KG1 (cell line): ENCODE measurements at regions not wholly inside any gene's neighbourhood (a gene's known extent, or its start where the extent isn't known, plus 50 kb on each side); places are given as distances from the start of the nearest gene placed in this dataset.
"Not testable (repeated sequence)": the region's sequence is repeated elsewhere in the genome, so short reads cannot be mapped to it uniquely, and the experiment has no call there.

Experiments
- DNase-seq: peaks from one replicate; lab custom pipeline; 2025; lab: John Stamatoyannopoulos, UW

- DNase-seq, result not testable (repeated sequence)
Measured at GRCh38 chr5:174916924-174917323, 192.5 kb downstream of the MSX2 start.

DNA sequence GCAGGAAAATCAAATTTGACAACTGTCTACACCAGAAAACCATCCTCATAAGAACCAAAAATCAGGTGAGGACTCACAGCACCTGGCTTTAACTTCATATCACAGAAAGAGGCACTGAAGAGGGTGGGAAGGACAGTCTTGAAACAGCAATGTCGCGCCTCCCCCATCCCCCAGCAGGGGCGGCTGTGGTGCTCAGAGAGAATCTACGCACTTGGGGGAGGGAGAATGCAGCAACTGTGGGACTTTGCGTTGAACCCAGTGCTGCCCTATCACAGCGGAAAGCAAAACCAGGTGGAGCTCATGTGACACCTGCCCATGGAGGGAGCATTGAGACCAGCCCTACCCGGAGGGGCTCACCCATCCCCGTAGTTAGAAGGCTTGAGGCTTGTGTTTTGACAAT, 191.8 kb downstream of the MSX2 start:
- DNase-seq, result no peak

DNA sequence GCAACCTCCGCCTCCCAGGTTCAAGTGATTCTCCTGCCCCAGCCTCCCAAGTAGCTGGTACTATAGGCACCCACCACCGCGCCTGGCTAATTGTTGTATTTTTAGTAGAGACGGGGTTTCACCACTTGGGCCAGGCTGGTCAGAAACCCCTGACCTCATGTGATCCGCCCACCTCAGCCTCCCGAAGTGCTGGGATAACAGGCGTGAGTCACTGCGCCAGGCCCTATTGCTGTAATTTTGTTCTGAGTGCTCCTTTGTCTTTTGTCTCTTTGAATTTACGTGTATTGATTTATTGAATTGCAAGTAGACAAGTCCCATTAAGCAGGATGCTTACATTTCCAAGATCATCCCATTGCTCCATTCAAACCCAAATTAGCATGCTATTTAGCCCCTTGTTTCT, 186.7 kb downstream of the MSX2 start:
- no peak for DNase-seq

- DNase-seq, result peak; percentile 17
Measured at GRCh38 chr5:174910245-174910737, 185.9 kb downstream of the MSX2 start.

DNA sequence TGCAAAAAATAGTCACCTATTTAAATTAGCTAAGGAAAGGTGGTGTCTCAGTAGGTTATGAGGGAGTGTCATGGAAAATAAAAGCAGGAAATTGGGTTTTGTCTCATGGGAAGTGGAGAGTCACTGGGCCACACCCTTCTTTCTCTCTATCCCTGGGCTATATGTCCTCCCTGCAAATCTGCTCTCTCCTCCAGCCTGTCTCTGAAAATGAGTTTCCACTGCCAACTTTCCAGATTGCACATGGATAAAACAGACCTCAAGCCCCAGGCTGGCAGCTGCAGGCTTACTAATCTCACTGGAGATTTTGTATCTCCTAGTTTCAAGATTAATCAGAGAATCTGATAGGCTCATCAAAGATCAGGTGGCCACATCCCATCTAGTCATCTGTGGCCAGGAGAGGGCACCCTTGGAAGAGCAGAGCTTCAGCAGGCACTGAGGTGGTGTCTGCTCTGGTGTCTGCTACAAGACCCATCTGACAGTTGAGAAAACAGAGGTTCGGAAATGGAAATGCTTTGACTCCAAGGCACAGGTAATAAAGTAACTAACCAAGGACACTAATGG, 178.9 kb downstream of the MSX2 start:
- no peak for DNase-seq

GRCh38 chr5:174901336-174901735, 177.0 kb downstream of the MSX2 start:
- DNase-seq, result no peak

DNA sequence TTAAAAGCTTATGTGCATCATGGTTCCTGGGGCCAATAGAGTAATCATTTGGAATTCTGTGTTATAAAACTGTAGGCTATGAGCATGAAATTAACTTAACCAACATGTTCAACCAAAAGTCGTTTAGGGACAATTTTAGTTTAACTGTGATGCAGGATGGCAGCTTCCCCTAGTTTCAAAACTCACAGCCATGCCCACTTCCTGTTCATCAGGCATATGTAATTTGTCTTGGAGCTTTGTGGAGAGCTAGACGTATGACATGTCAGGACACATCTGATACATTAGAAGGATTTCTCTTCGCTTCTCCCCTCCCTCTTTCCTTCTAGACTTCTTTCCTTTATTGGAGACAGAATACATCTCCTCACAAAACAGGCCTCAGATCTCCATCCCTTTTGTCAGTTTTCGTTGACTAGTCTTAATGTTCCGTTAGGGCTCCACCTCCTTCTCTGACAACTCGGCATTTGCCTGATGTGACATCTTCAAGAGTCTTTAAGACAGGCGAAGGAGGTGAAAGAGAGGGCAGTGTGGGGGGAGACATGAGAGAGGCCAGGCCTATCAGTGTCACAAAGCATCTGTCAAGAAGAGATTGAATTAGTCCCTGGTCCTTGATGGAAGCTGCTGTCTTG, 176.0 kb downstream of the MSX2 start:
- no peak for DNase-seq

GRCh38 chr5:174897281-174897950, 173.0 kb downstream of the MSX2 start:
- no peak for DNase-seq

GRCh38 chr5:174895360-174895759, 171.0 kb downstream of the MSX2 start:
- no peak for DNase-seq

- DNase-seq, result no peak
Measured at GRCh38 chr5:174892742-174893141, 168.4 kb downstream of the MSX2 start.

GRCh38 chr5:174880412-174881200, 156.2 kb downstream of the MSX2 start:
- DNase-seq, result not testable (repeated sequence)

DNA sequence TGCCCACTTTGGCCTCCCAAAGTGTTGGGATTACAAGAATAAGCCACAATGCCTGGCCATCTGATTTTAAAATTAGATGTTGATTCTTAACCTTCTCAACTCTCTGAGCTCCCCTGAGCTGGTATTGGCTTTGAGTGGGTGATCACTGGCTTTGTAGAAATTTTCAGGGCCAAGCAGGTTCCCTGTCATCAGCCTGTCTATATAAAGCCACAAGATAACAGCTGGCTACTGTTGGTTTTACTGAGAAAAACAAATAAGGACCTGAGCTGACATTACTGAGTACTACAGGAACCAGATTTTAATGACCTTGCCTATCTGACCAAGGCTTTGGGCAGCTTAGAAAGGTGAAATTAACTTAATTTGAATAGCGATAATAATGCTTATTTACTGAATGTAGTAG, 153.6 kb downstream of the MSX2 start:
- no peak for DNase-seq

- no peak for DNase-seq
Measured at GRCh38 chr5:174872271-174872670, 147.9 kb downstream of the MSX2 start.

- no peak for DNase-seq
Measured at GRCh38 chr5:174852143-174852542, 127.8 kb downstream of the MSX2 start.

DNA sequence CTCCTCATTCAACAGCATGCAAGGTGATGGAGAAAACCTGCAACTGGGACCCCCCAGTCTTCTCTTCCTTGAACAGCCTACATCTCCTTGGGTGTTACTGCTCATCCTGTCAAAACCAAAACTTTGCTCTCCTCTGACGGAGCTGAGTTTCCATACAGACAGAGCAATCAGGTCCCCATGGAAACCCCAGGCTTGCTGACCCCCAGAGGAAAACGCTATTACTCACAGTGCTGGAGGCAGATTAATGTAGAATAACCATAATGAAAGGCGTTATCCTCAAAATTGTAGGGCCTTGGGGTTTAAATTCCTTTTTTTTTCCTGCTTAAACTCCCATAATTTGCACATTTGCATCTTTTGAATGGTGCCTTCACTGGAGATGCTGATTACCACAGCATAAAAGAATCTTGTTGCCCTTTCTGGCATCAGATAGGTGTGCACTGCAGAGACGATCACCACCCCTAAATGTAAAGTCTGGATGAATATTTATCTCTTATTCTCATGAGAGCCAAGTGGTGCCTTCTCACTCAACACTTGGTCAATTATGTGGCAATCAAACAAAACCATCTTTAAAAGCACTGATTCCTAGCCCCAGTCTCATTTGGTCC, 126.3 kb downstream of the MSX2 start:
- DNase-seq, result no peak

DNA sequence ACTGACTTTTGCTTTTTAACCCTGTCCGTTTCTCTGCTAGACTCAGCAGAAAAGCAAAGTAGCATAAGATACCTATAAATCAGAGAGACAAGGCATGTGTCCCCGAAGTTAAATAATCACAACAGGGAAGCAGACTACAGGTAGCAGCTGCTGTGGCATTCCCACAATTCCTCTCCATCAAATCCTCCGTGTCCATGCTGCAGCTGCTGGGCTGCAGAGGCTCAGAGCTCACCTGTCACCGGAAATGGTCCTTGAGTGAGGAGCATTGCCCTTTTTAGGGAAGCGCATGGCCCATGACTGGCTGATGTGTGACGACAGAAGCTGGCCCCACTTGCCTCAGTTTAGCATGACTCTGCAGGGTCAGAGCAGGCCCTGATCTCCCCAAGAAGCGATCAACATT, 125.0 kb downstream of the MSX2 start:
- DNase-seq, result no peak

DNA sequence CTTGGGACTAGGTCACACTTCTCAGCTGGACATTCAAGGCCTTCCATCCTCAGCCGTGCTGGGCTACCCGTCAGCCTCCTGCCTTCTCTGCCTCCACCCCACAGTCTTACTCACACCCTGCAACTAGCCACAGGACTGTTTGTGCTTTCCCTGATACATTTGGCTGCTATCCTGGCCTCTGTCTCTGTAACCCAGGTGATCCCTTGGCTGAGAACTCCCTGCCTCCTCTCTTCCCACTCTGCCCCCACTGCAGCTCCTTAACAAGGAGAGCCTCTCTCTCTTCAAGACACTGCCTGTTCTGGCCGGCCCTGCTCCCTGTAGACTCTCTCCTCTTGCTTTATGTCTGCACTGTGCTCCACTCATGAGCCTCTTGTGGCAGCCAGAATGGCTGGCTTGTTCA, 120.6 kb downstream of the MSX2 start:
- no peak for DNase-seq

GRCh38 chr5:174843263-174844250, 119.2 kb downstream of the MSX2 start:
- DNase-seq, result no peak

DNA sequence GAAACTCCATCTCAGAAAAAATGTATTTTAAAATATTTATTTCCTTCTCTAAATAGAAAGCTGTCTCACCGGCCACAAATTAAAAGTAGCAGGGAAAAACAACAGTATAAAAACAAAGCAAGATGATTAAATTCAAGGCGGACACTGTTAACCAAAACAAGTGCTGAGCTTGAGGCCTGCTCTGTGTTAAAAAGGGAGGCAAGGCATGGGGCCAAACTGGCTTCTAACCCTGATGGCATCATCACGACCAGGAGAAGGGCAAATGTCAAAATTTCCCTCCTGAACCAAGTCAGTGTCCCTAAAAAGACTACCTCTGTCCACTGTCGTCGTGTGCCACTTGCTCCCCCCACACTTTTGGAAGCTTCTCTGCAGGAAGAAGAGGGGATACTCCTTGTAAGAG, 116.1 kb downstream of the MSX2 start:
- no peak for DNase-seq

GRCh38 chr5:174839196-174839595, 114.8 kb downstream of the MSX2 start:
- DNase-seq, result no peak
